DND-41 (cell line): ENCODE measurements at regions not wholly inside any gene's neighbourhood (a gene's known extent, or its start where the extent isn't known, plus 50 kb on each side); places are given as distances from the start of the nearest gene placed in this dataset.

Experiments used
- CTCF ChIP-seq: IDR thresholded peaks from 2 replicates; pipeline ENCODE4 v1.5.1; 2012; ENCODE audit warnings: borderline replicate concordance, low read length, moderate library complexity, mild to moderate bottlenecking; ENCODE audit not compliant: poor library complexity, severe bottlenecking; ENCODE audit errors: extremely low read depth
- EZH2 ChIP-seq: IDR thresholded peaks from 3 replicates; pipeline ENCODE4 v1.6.1; 2012; ENCODE audit warnings: borderline replicate concordance, low read depth, mild to moderate bottlenecking, moderate library complexity, low read length, inconsistent platforms; ENCODE audit not compliant: severe bottlenecking

- TF ChIP-seq CTCF = no peak
- TF ChIP-seq EZH2 = no peak
These were observed 310.8 kb downstream of the DRD1 start for GRCh38 chr5:175133185-175133584.
